K562 (cell line): ENCODE measurements at regions not wholly inside any gene's neighbourhood (a gene's known extent, or its start where the extent isn't known, plus 50 kb on each side); places are given as distances from the start of the nearest gene placed in this dataset.

ENCODE experiments used
- E2F4 ChIP-seq: sonication (generic); formaldehyde crosslinking; IDR thresholded peaks from 2 replicates; pipeline ENCODE4 v1.8.0; 2022; ENCODE audit warnings: mild to moderate bottlenecking, low read depth, missing genetic modification reagents
- SP1 ChIP-seq: sonication (generic); formaldehyde crosslinking; IDR thresholded peaks from 2 replicates; pipeline ENCODE4 v1.8.1; 2022; ENCODE audit warnings: mild to moderate bottlenecking, missing genetic modification reagents

- TF ChIP-seq SP1 (CRISPR knock-in tag) (no peak), E2F4 (no peak)
Observed at GRCh38 chr1:199959033-199959774, 68.3 kb upstream of the NR5A2 start.
